Activated CD4-positive, alpha-beta T cell treated with anti-CD3 and anti-CD28 coated beads for 4 hours (primary cell): ENCODE measurements at regions not wholly inside any gene's neighbourhood (a gene's known extent, or its start where the extent isn't known, plus 50 kb on each side); places are given as distances from the start of the nearest gene placed in this dataset.

ENCODE experiments used
- DNase-seq, 2 donors: peaks; one replicate each; pipeline ENCODE4 v3.0.0-alpha.2; 2020

DNA sequence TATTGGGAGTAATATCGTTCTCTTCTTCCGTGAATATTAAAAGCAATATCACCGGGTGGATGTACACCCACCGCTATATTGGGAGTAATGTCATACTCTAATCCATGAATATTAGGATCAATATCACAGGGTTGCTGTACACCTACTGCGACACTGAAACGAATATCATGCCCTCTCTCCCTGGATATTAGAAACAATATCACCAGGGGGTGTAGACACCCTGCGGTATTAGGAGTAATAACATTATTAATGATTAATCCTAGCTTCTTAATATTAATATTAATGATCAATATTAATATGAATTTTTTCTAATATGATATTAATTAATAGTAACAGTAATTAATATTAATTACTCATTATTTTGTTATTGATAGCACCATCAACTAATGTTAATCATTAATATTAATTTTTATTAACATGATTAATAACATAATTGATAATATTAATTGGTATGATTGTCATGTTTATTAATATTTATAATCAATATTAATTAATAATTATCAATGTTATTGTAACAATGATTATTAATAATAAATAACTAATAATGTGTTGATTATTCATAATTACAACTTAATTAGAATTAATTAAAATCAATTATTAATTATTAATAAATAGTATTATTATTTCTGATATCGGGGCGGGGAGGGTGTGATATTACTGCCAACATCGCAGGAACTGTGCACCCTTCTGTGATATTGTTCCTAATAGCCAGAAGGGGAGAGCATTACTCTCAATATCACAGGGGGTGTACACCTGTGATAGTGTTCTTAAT, 121.3 kb upstream of the C1GALT1 start:
- DNase-seq: no peak

DNA sequence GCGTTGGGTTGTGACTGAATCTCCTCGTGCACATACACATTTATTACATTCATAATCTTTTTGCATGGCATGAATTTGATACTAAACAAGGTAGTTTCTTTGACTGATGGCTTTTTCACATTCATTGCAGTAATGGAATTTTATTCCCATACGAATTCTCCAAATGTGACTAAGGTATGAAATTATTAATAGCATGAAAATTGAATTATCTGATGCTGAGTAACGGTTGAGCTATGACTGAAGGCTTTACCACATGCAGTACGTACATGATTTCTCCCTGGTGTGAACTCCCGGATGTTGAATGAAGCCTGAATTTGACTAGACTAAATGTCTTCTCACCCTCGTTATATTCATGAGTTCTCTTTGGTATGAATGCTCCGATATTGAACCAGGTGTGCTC, 104.4 kb upstream of the C1GALT1 start:
- DNase-seq: no peak

DNA sequence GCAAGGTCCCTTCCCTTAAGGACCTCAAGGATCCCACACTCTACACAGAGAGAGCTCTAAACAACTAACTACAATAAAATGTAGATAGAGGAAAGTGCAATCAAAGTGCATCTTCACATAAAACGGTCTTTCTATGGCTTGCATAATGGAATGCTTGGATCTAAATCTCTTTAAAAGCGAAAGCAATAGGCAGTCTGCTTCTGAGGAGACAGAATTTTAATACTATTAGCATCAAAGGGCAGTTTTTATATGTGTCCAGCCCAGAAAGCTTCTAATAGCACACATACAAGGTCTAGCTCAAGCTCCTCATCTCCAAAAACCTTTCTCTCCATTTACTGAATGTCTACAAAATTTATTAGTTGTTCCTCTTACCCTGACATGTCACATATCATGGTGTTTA, 101.5 kb upstream of the C1GALT1 start:
- DNase-seq: no peak

GRCh38 chr7:7090460-7090859, 91.9 kb upstream of the C1GALT1 start:
- DNase-seq: no peak

DNA sequence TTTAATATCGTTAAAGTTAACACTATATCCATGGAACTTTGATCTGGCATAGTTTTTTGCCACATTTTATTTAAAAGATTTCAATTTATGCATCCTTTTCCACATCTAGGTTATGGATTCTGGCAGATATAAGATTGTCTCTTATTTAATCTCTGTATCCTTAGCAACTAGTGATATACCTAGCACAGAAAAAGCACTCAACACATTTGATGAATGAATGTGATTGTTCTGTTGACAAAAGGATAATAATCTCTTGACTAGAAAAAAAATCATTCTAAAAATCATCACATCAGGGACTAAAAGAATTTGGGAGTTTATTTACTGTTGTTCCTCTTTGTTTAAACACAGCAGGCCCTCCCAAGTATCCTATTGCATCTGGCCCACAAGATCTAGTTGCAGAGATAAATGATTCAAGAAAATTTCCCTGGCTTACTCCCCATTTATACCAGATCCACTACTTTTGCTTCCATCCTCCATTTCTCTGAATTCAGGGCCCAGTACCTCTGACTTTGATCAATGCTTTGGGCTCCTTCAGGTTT, 84.0 kb upstream of the C1GALT1 start:
- DNase-seq: no peak

DNA sequence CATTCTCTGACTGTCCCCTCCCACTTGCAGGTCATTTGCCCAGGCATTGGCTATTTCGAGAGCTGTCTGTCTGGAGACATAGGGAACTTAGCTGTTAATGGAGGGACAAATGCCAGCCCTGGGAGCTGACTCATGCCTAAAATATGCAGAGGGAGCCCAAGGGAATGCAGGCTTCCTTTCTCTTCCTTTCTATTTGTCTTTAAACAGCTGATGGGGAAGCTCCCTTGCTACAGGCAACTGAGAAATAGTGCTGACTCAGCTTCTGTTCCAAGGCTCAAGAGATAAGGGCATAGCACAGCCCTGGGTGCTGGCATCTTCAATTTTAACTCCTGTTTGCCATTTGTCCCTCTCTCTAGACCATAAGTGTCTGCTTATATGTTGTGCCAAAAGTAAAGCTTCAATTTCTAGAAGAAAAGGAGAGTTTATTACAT, 82.7 kb upstream of the C1GALT1 start:
- DNase-seq: no peak

DNA sequence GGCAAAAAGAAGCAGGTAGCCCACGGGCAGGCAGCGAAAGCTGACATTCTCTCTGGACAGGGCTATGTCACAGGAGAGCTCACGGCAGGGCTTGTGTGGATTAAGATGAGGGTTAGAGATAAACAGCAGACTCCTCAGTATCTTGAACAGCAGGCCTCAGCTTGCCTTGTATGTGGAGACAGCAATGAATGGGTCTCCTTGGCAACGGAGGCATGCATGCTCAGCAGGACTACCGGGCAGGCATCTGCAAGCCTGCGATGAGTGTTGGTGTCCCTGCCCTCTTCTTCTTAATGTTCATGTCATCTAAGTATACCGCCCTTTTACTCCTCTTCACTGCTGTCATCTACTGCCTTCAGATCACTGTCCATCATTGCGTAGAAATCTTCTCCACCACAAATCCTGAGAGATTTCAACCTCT, 81.9 kb upstream of the C1GALT1 start:
- no peak for DNase-seq

DNA sequence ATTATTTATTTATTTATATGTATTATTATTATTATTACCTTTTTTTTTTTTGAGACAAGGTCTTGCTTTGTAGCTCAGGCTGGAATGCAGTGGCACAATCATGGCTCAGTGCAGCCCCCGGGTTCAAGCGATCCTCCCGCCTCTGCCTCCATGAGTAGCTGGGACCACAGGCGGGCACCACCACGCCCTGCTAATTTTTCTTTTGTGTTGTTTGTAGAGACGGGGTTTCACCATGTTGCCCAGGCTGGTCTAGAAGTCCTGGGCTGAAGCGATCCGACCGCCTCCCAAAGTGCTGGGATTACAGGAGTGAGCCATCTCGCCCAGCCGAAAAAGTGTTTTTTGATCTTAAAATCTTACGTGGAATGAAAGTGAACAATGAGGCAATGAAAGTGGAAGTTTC, 79.4 kb upstream of the C1GALT1 start:
- no peak for DNase-seq

DNA sequence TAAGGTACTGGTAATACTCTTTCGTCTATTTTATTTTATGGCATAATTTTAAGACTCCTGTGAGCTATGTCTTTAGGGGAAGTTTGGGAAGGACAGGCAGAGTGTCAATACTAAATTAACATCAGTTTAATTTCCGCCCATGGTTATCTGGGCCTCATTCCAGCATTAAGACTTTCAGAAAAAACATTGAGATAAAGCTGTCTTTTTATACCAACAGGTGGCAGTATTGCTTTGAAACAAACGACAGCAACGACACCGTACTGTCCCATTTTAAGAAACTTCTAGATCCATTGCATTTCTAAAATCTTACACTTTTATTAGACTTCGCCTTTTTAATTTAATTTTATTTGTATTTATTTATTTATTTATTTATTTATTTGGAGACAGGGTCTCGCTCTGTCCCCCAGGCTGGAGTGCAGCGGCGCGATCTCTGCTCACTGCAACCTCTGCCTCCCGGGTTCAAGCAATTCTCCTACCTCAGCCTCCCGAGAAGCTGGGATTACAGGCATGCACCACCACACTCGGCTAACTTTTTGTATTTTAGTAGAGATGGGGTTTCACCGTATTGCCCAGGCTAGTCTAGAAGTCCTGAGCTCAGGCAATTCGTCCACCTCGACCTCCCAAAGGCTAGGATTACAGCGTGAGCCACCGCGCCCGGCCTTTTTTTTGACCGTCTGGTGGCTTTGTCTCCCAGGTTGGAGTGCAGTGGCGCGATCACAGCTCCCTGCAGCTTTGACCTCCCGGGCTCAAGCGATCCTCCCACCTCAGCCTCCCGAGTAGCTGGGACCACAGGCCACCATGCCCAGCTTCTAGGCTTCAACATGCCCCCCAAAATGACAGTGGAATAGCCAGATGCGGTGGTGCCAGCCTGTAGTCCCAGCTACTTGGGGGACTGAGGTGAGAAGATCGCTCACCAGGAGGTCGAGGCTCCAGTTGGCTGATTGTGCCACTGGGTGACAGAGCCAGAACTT, 78.7 kb upstream of the C1GALT1 start:
- DNase-seq: peak in 1 of 2 donors; percentile 6

DNA sequence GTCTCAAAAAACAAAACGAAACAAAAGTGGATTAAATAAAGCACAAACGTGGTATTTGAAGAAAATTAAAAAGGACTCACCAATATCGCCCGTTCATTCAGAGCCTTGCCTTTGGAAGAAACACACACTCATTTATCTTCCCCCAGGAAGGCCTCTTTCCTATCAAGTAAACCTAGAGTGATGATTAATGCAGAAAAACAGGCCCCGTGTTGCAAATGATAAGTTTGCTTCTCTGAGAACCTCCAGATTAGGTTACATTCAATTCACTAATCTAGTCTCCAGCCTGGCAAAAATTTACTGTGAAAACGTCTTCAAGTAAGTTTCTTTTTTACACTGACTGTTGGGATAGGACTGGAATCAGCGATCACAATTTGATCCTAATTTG, 78.0 kb upstream of the C1GALT1 start:
- DNase-seq: no peak

DNA sequence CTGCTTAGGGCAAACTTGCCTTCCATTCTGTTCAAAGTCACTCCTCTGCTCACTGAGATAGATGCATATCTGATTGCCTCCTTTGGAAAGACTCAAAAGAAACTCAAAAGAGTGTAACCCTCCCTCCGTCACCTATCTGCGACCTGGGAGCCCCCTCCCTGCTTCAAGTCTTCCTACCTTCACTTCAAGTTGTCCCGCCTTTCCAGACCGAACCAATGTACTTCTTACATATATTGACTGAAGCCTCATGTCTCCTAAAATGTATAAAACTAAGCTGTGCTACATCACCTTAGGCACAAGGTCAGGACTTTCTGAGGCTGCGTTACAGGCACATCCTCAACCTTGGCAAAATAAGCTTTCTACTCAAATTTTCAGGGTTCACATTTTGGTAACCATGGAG, 77.4 kb upstream of the C1GALT1 start:
- DNase-seq: no peak

- DNase-seq: no peak
Measured at GRCh38 chr7:7105800-7106582, 76.4 kb upstream of the C1GALT1 start.

- DNase-seq: no peak
Measured at GRCh38 chr7:7108931-7109330, 73.4 kb upstream of the C1GALT1 start.

GRCh38 chr7:7109934-7110333, 72.4 kb upstream of the C1GALT1 start:
- DNase-seq: no peak

DNA sequence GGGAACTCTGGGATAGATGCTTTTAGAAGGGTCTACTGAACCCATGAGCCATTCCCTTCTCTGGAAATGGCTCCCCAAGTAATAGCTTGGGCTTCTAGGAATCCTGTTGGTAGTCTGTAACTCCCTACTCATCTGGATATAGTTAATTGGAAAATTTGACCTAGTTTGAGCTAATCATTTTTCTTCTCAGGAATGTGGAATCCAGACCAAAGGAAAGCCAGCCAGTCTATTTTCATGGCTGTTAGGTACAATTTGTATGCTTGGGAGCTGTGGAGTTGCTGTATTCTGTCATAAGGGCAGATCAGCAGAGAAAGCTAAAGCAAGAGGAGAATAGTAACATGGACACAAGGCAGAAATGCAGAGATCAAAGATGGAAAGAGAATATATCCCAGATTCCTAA, 71.6 kb upstream of the C1GALT1 start:
- DNase-seq: no peak

- no peak for DNase-seq
Measured at GRCh38 chr7:7112868-7113267, 69.5 kb upstream of the C1GALT1 start.

- DNase-seq: no peak
Measured at GRCh38 chr7:7114575-7115291, 67.6 kb upstream of the C1GALT1 start.

DNA sequence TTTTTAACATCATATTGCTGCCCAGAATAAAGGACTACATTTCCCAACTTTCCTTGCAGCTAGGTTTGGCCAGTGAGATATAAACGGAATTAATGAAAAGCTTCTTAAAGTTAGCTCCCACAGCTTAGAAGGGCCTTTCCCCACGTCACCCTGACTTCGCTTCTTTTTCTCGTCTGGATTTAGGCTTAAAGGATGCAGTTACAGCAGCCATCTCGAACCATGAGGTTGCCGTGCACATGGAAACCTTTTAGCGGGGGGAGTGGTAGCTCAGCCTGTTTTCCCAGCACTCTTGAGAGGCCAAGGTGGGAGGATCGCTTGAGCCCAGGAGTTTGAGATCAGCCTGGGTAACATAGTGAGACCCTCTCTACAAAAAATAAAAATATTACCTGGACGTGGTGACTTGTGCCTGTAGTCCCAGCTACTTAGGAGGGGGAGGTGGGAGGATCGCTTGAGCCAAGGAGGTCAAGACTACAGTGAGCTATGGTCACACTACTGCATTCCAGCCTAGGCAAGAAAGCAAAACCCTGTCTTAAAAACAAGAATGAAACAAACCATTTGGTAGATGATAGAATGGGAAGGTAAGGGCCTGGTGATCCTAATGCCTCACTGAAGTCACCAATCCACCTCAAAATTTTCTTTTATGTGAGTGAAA, 64.3 kb upstream of the C1GALT1 start:
- DNase-seq: no peak

GRCh38 chr7:7118822-7119221, 63.5 kb upstream of the C1GALT1 start:
- DNase-seq: no peak

- DNase-seq: no peak
Measured at GRCh38 chr7:7119729-7120128, 62.6 kb upstream of the C1GALT1 start.

DNA sequence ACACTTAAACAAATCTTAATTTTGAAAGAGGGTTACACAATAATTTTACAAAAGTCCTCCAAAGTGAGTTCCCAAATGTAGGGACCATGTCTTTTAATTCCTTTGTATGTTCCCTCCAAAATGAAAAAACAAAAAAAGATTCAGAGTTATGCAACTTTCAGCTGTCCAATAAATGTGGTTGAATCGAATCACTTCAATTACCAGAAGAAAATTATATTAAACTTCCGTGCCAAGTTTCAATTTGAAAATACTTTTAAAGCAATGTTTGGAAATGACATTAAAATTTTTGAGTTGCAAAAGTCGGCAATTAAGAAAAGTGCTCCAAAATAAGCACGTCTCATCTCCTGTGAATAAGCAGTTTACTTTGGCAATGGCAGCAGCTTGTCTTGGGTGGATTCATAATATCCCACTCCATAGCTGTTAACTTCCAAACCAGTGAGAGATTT, 60.3 kb upstream of the C1GALT1 start:
- no peak for DNase-seq
